SJCRH30 (cell line): ENCODE measurements at regions not wholly inside any gene's neighbourhood (a gene's known extent, or its start where the extent isn't known, plus 50 kb on each side); places are given as distances from the start of the nearest gene placed in this dataset.
"Not testable (repeated sequence)": the region's sequence is repeated elsewhere in the genome, so short reads cannot be mapped to it uniquely, and the experiment has no call there.

ENCODE experiments used
- DNase-seq, 2 experiments: peaks; one replicate each; pipeline ENCODE4 v3.0.0-alpha.2; 2015 to 2020
- H3K27ac ChIP-seq: fragments of 250-450 bp; sonication (Bioruptor Pico); 2 replicates; pipeline ENCODE4 v1.5.1; 2020; ENCODE audit warnings: mild to moderate bottlenecking, moderate library complexity
- H3K27me3 ChIP-seq: fragments of 250-450 bp; sonication (Bioruptor Pico); 2 replicates; pipeline ENCODE4 v1.5.1; 2020; ENCODE audit warnings: mild to moderate bottlenecking, moderate library complexity
- H3K36me3 ChIP-seq: fragments of 250-450 bp; sonication (Bioruptor Pico); 2 replicates; pipeline ENCODE4 v1.5.1; 2020; ENCODE audit warnings: mild to moderate bottlenecking, moderate library complexity
- H3K4me1 ChIP-seq: fragments of 250-450 bp; sonication (Bioruptor Pico); 2 replicates; pipeline ENCODE4 v1.5.1; 2020; ENCODE audit warnings: mild to moderate bottlenecking, moderate library complexity
- H3K4me3 ChIP-seq: fragments of 250-450 bp; sonication (Bioruptor Pico); 2 replicates; pipeline ENCODE4 v1.5.1; 2020; ENCODE audit warnings: mild to moderate bottlenecking, moderate library complexity
- H3K9me3 ChIP-seq: fragments of 250-450 bp; sonication (Bioruptor Pico); replicated peaks from 2 replicates; pipeline ENCODE4 v1.5.1; 2020; ENCODE audit warnings: mild to moderate bottlenecking, moderate library complexity

GRCh38 chr3:152769523-152769922 is 65.4 kb upstream of the P2RY1 start:
- DNase-seq, result no peak
- Histone ChIP-seq H3K27ac (no peak overlapping the region), H3K4me3 (no peak overlapping the region), H3K4me1 (no peaks in the 10 kb centered on the region), H3K9me3 (no peaks in the 10 kb centered on the region), H3K36me3 (no peaks in the 10 kb centered on the region), H3K27me3 (no peaks in the 10 kb centered on the region)

- Histone ChIP-seq H3K36me3 (no peaks in the 10 kb centered on the region), H3K4me3 (no peak overlapping the region), H3K9me3 (no peaks in the 10 kb centered on the region), H3K27ac (no peak overlapping the region), H3K4me1 (no peaks in the 10 kb centered on the region), H3K27me3 (no peaks in the 10 kb centered on the region)
- no peak for DNase-seq
These were observed 64.6 kb upstream of the P2RY1 start for GRCh38 chr3:152770296-152770695.

- Histone ChIP-seq H3K4me3 (no peak overlapping the region), H3K9me3 (no peaks in the 10 kb centered on the region), H3K4me1 (no peaks in the 10 kb centered on the region), H3K27me3 (no peaks in the 10 kb centered on the region), H3K36me3 (no peaks in the 10 kb centered on the region), H3K27ac (no peak overlapping the region)
- DNase-seq, result no peak
These were observed 63.8 kb upstream of the P2RY1 start for GRCh38 chr3:152771120-152771519.

GRCh38 chr3:152772674-152773225 is 62.2 kb upstream of the P2RY1 start:
- H3K27ac ChIP-seq, result no peak overlapping the region
- DNase-seq, result no peak
- no peaks in the 10 kb centered on the region for H3K9me3 ChIP-seq
- H3K4me3 ChIP-seq, result no peak overlapping the region
- no peaks in the 10 kb centered on the region for H3K4me1 ChIP-seq
- H3K27me3 ChIP-seq, result no peaks in the 10 kb centered on the region
- no peaks in the 10 kb centered on the region for H3K36me3 ChIP-seq

GRCh38 chr3:152773633-152774032 is 61.3 kb upstream of the P2RY1 start:
- no peaks in the 10 kb centered on the region; the same call in 1 of the 2 replicates for H3K4me1 ChIP-seq
- DNase-seq, result no peak

GRCh38 chr3:152774230-152774629 is 60.7 kb upstream of the P2RY1 start:
- not testable (repeated sequence) for H3K4me1 ChIP-seq, H3K27ac ChIP-seq, H3K4me3 ChIP-seq, DNase-seq, H3K9me3 ChIP-seq, H3K36me3 ChIP-seq, H3K27me3 ChIP-seq

More at GRCh38 chr3:152773633-152774032, 61.3 kb upstream of the P2RY1 start:
- H3K36me3 ChIP-seq, result no peaks in the 10 kb centered on the region
- H3K9me3 ChIP-seq, result no peaks in the 10 kb centered on the region
- no peak overlapping the region for H3K4me3 ChIP-seq
- no peak overlapping the region for H3K27ac ChIP-seq
- H3K27me3 ChIP-seq, result no peaks in the 10 kb centered on the region

GRCh38 chr3:152778022-152778421 is 56.9 kb upstream of the P2RY1 start:
- Histone ChIP-seq H3K4me3 (no peak overlapping the region), H3K27me3 (no peaks in the 10 kb centered on the region), H3K4me1 (peaks cover 16% of the 10 kb centered on the region), H3K27ac (no peak overlapping the region), H3K36me3 (no peaks in the 10 kb centered on the region), H3K9me3 (no peaks in the 10 kb centered on the region)
- no peak for DNase-seq

- no peaks in the 10 kb centered on the region for H3K27me3 ChIP-seq
- H3K36me3 ChIP-seq, result no peaks in the 10 kb centered on the region
- no peak overlapping the region for H3K4me3 ChIP-seq
- peak; percentile 41 to 64 for DNase-seq
- H3K9me3 ChIP-seq, result no peaks in the 10 kb centered on the region
- H3K27ac ChIP-seq, result peak overlapping the region; percentile 30
- peaks cover 16% of the 10 kb centered on the region for H3K4me1 ChIP-seq
These were observed 55.3 kb upstream of the P2RY1 start for GRCh38 chr3:152779653-152780052.

GRCh38 chr3:152780553-152780952 is 54.4 kb upstream of the P2RY1 start:
- no peak for DNase-seq
- no peak overlapping the region for H3K4me3 ChIP-seq
- no peaks in the 10 kb centered on the region for H3K27me3 ChIP-seq

GRCh38 chr3:152785051-152785450 is 49.9 kb upstream of the P2RY1 start:
- DNase-seq, result no peak
- Histone ChIP-seq H3K9me3 (0 out of 2 replicates have a peak, but pooled peaks cover 3% of the 10 kb centered on the region), H3K4me3 (no peak overlapping the region), H3K27ac (no peak overlapping the region), H3K4me1 (peaks cover 5% of the 10 kb centered on the region; the same call in 1 of the 2 replicates), H3K27me3 (no peaks in the 10 kb centered on the region), H3K36me3 (no peaks in the 10 kb centered on the region)

More at GRCh38 chr3:152780553-152780952, 54.4 kb upstream of the P2RY1 start:
- Histone ChIP-seq H3K4me1 (peaks cover 16% of the 10 kb centered on the region), H3K9me3 (no peaks in the 10 kb centered on the region), H3K27ac (no peak overlapping the region), H3K36me3 (no peaks in the 10 kb centered on the region)
